ENCODE measurements at regions not wholly inside any gene's neighbourhood (a gene's known extent, or its start where the extent isn't known, plus 50 kb on each side); places are given as distances from the start of the nearest gene placed in this dataset.
A peak's percentile ranks its signal among the peaks of the same experiment; 100 is the strongest.

GRCh38 chr13:109870696-109871370 is 84.5 kb upstream of the IRS2 start:
- Histone ChIP-seq H3K36me3 (no peaks in the 10 kb centered on the region), H3K4me1 (ENCODE audit: low read depth) (peaks cover 13% of the 10 kb centered on the region), H3K27me3 (no peaks in the 10 kb centered on the region), H3K9me3 (ENCODE audit: low read depth) (no peaks in the 10 kb centered on the region), H3K27ac (no peak overlapping the region), H3K4me3 (no peak overlapping the region)
- TF ChIP-seq, protein P1, sequence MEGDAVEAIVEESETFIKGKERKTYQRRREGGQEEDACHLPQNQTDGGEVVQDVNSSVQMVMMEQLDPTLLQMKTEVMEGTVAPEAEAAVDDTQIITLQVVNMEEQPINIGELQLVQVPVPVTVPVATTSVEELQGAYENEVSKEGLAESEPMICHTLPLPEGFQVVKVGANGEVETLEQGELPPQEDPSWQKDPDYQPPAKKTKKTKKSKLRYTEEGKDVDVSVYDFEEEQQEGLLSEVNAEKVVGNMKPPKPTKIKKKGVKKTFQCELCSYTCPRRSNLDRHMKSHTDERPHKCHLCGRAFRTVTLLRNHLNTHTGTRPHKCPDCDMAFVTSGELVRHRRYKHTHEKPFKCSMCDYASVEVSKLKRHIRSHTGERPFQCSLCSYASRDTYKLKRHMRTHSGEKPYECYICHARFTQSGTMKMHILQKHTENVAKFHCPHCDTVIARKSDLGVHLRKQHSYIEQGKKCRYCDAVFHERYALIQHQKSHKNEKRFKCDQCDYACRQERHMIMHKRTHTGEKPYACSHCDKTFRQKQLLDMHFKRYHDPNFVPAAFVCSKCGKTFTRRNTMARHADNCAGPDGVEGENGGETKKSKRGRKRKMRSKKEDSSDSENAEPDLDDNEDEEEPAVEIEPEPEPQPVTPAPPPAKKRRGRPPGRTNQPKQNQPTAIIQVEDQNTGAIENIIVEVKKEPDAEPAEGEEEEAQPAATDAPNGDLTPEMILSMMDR (IDR thresholded peaks at IDR 0.05; ENCODE audit: low read depth, low read length), result no peak
- DNase-seq (ENCODE audit: low read depth in 1 of 2, low spot score in 1 of 2), result peak in 1 of 2 donors; percentile 34

GRCh38 chr13:109870274-109870673 is 83.9 kb upstream of the IRS2 start:
- H3K9me3 ChIP-seq (ENCODE audit: low read depth), result no peaks in the 10 kb centered on the region
- no peak overlapping the region for H3K4me3 ChIP-seq
- H3K36me3 ChIP-seq, result no peaks in the 10 kb centered on the region
- peaks cover 13% of the 10 kb centered on the region for H3K4me1 ChIP-seq (ENCODE audit: low read depth)
- no peak for DNase-seq (ENCODE audit: low read depth in 1 of 2, low spot score in 1 of 2)
- H3K27me3 ChIP-seq, result no peaks in the 10 kb centered on the region
- H3K27ac ChIP-seq, result no peak overlapping the region
- TF ChIP-seq, protein P1 (IDR thresholded peaks at IDR 0.05; ENCODE audit: low read depth, low read length), result no peak

- Histone ChIP-seq H3K9me3 (ENCODE audit: low read depth) (no peaks in the 10 kb centered on the region), H3K4me3 (no peak overlapping the region), H3K36me3 (no peaks in the 10 kb centered on the region), H3K4me1 (ENCODE audit: low read depth) (peaks cover 13% of the 10 kb centered on the region), H3K27me3 (no peaks in the 10 kb centered on the region), H3K27ac (no peak overlapping the region)
- TF ChIP-seq, protein P1 (IDR thresholded peaks at IDR 0.05; ENCODE audit: low read depth, low read length), result peak; percentile 46
- peak in 1 of 2 donors; percentile 84 for DNase-seq (ENCODE audit: low read depth in 1 of 2, low spot score in 1 of 2)
Measured at GRCh38 chr13:109869312-109870237, 83.2 kb upstream of the IRS2 start.

- no peaks in the 10 kb centered on the region for H3K27me3 ChIP-seq
- H3K9me3 ChIP-seq (ENCODE audit: low read depth), result no peaks in the 10 kb centered on the region
- H3K36me3 ChIP-seq, result no peaks in the 10 kb centered on the region
- no peak for DNase-seq (ENCODE audit: low read depth in 1 of 2, low spot score in 1 of 2)
- H3K4me1 ChIP-seq (ENCODE audit: low read depth), result peaks cover 13% of the 10 kb centered on the region
- TF ChIP-seq, protein P1 (IDR thresholded peaks at IDR 0.05; ENCODE audit: low read depth, low read length), result no peak
- H3K27ac ChIP-seq, result no peak overlapping the region
- H3K4me3 ChIP-seq, result no peak overlapping the region
Measured at GRCh38 chr13:109868578-109869311, 82.4 kb upstream of the IRS2 start.

GRCh38 chr13:109867766-109868165 is 81.4 kb upstream of the IRS2 start:
- no peaks in the 10 kb centered on the region for H3K9me3 ChIP-seq (ENCODE audit: low read depth)
- H3K27me3 ChIP-seq, result no peaks in the 10 kb centered on the region
- no peaks in the 10 kb centered on the region for H3K36me3 ChIP-seq
- peaks cover 13% of the 10 kb centered on the region for H3K4me1 ChIP-seq (ENCODE audit: low read depth)
- H3K27ac ChIP-seq, result no peak overlapping the region
- peak in 1 of 2 donors; percentile 23 for DNase-seq (ENCODE audit: low read depth in 1 of 2, low spot score in 1 of 2)
- TF ChIP-seq, protein P1 (IDR thresholded peaks at IDR 0.05; ENCODE audit: low read depth, low read length), result no peak
- H3K4me3 ChIP-seq, result no peak overlapping the region

Data from cardiac muscle cell (in vitro differentiated cells and primary cell).